Activated CD8-positive, alpha-beta T cell treated with anti-CD3 and anti-CD28 coated beads for 36 hours (primary cell): ENCODE measurements at regions not wholly inside any gene's neighbourhood (a gene's known extent, or its start where the extent isn't known, plus 50 kb on each side); places are given as distances from the start of the nearest gene placed in this dataset.

Experiments
- ATAC-seq: fragments of 200-7000 bp; cut with Tn5 transposase; one replicate; pipeline ENCODE4 v1.10.0; 2021; ENCODE audit warnings: mild to moderate bottlenecking, moderate library complexity
- CTCF ChIA-PET: fragments of 350-600 bp; sonication (Branson Sonifier 250); formaldehyde crosslinking; loops from one replicate; lab custom pipeline; 2021; ENCODE audit warnings: antibody characterized with exemption; lab: Charles Lee
- POLR2A ChIA-PET: fragments of 350-600 bp; sonication (Branson Sonifier 250); formaldehyde crosslinking; loops from one replicate; lab custom pipeline; 2021; ENCODE audit warnings: antibody characterized with exemption; lab: Charles Lee
- DNase-seq: peaks from one replicate; pipeline ENCODE4 v3.0.0-alpha.2; 2020
- H3K27ac Mint-ChIP-seq: one replicate; pipeline ENCODE4 v1.8.0; 2021; ENCODE audit warnings: mild to moderate bottlenecking, mixed read lengths
- H3K27me3 Mint-ChIP-seq: one replicate; pipeline ENCODE4 v1.8.0; 2021; ENCODE audit warnings: mixed read lengths
- H3K36me3 Mint-ChIP-seq: one replicate; pipeline ENCODE4 v1.8.0; 2021; ENCODE audit warnings: low read depth, mixed read lengths
- H3K4me1 Mint-ChIP-seq: one replicate; pipeline ENCODE4 v1.8.0; 2021; ENCODE audit warnings: low read depth, mixed read lengths
- H3K4me3 Mint-ChIP-seq: one replicate; pipeline ENCODE4 v1.8.0; 2021; ENCODE audit warnings: mild to moderate bottlenecking, moderate library complexity, mixed read lengths
- H3K9me3 Mint-ChIP-seq: one replicate; pipeline ENCODE4 v1.8.0; 2021; ENCODE audit warnings: mixed read lengths
- CTCF ChIP-seq: fragments of 200-600 bp; IDR thresholded peaks from one replicate; pipeline ENCODE4 v1.8.0; 2022; ENCODE audit warnings: antibody characterized with exemption, mild to moderate bottlenecking
- intact Hi-C: fragments of 100-400 bp; cut with micrococcal nuclease; formaldehyde crosslinking; loops from one replicate; pipeline ENCODE4 v1.10.0; 2022

GRCh38 chr3:87509401-87509800 is 233.0 kb upstream of the POU1F1 start:
- Mint-ChIP-seq H3K27ac (no peak overlapping the region), H3K27me3 (no peaks in the 10 kb centered on the region), H3K9me3 (peaks cover 2% of the 10 kb centered on the region), H3K4me3 (no peak overlapping the region), H3K4me1 (no peaks in the 10 kb centered on the region), H3K36me3 (no peaks in the 10 kb centered on the region)
- ATAC-seq (no peak), DNase-seq (no peak)
- intact Hi-C loops, result no loop called here
- TF ChIP-seq CTCF, result no peak
- POLR2A ChIA-PET, result no interaction called here
- CTCF ChIA-PET, result no interaction called here

- H3K27me3 Mint-ChIP-seq, result no peaks in the 10 kb centered on the region
- ATAC-seq (no peak), DNase-seq (no peak)
- no peaks in the 10 kb centered on the region for H3K4me1 Mint-ChIP-seq
- peaks cover 2% of the 10 kb centered on the region for H3K9me3 Mint-ChIP-seq
- H3K4me3 Mint-ChIP-seq, result no peak overlapping the region
- H3K36me3 Mint-ChIP-seq, result no peaks in the 10 kb centered on the region
- intact Hi-C loops, result no loop called here
- H3K27ac Mint-ChIP-seq, result no peak overlapping the region
- POLR2A ChIA-PET, result no interaction called here
- TF ChIP-seq CTCF, result no peak
- CTCF ChIA-PET, result no interaction called here
These were observed 232.5 kb upstream of the POU1F1 start for GRCh38 chr3:87508921-87509320.

GRCh38 chr3:87507753-87508152 is 231.4 kb upstream of the POU1F1 start:
- no peaks in the 10 kb centered on the region for H3K27me3 Mint-ChIP-seq
- H3K4me3 Mint-ChIP-seq, result no peak overlapping the region
- intact Hi-C loops, result no loop called here
- DNase-seq (no peak), ATAC-seq (no peak)
- no peaks in the 10 kb centered on the region for H3K36me3 Mint-ChIP-seq
- H3K27ac Mint-ChIP-seq, result no peak overlapping the region
- H3K4me1 Mint-ChIP-seq, result no peaks in the 10 kb centered on the region
- ChIA-PET CTCF (no interaction called here), POLR2A (no interaction called here)
- peaks cover 2% of the 10 kb centered on the region for H3K9me3 Mint-ChIP-seq
- TF ChIP-seq CTCF, result no peak

- intact Hi-C loops, result loop anchor here (5.0 kb wide), 1 partner anchor 152 kb away; no protein-coding TSS in a partner anchor
- DNase-seq, result peak; percentile 20
- H3K27ac Mint-ChIP-seq, result no peak overlapping the region
- H3K36me3 Mint-ChIP-seq, result no peaks in the 10 kb centered on the region
- POLR2A ChIA-PET, result no interaction called here
- H3K4me3 Mint-ChIP-seq, result no peak overlapping the region
- TF ChIP-seq CTCF, result peak; percentile 56
- no peaks in the 10 kb centered on the region for H3K4me1 Mint-ChIP-seq
- H3K9me3 Mint-ChIP-seq, result peaks cover 2% of the 10 kb centered on the region
- no peaks in the 10 kb centered on the region for H3K27me3 Mint-ChIP-seq
- CTCF ChIA-PET, result interaction anchor here (0.5 to 3.0 kb wide), 5 partner anchors 153 to 244 kb away, joined by 3 to 19 read pairs (median 4); no protein-coding TSS in a partner anchor
- peak; percentile 64 for ATAC-seq
These were observed 227.6 kb upstream of the POU1F1 start for GRCh38 chr3:87503900-87504498.

GRCh38 chr3:87501076-87501475 is 224.7 kb upstream of the POU1F1 start:
- intact Hi-C loops, result loop anchor here (5.0 kb wide), 1 partner anchor 149 kb away; no protein-coding TSS in a partner anchor
- Mint-ChIP-seq H3K36me3 (no peaks in the 10 kb centered on the region), H3K27me3 (no peaks in the 10 kb centered on the region), H3K9me3 (peaks cover 2% of the 10 kb centered on the region), H3K4me1 (no peaks in the 10 kb centered on the region), H3K4me3 (no peak overlapping the region), H3K27ac (no peak overlapping the region)
- no peak for TF ChIP-seq CTCF
- DNase-seq, result no peak
- ChIA-PET CTCF (interaction anchor here (2.1 kb wide), 1 partner anchor 150 kb away, joined by 7 read pairs; no protein-coding TSS in a partner anchor), POLR2A (no interaction called here)
- ATAC-seq, result no peak
